Muscle layer of duodenum (tissue), 2 donors: ENCODE measurements at regions not wholly inside any gene's neighbourhood (a gene's known extent, or its start where the extent isn't known, plus 50 kb on each side); places are given as distances from the start of the nearest gene placed in this dataset.

Experiments
- H3K27ac ChIP-seq: one replicate; pipeline ENCODE4 v1.7.0; 2013; ENCODE audit warnings: mild to moderate bottlenecking, low read length
- H3K27me3 ChIP-seq: one replicate; pipeline ENCODE4 v1.7.0; 2013; ENCODE audit warnings: low read depth, mild to moderate bottlenecking, control low read depth, low read length
- H3K36me3 ChIP-seq, 2 donors: one replicate each; pipeline ENCODE4 v1.7.0; 2013; ENCODE audit warnings: low read length in 2 of 2, control low read depth in 1 of 2, mild to moderate bottlenecking in 1 of 2; ENCODE audit not compliant: insufficient read depth in 2 of 2, control insufficient read depth in 1 of 2
- H3K4me1 ChIP-seq, 2 donors: one replicate each; pipeline ENCODE4 v1.7.0; 2013; ENCODE audit warnings: low read length in 2 of 2, mild to moderate bottlenecking in 2 of 2, control low read depth in 1 of 2, moderate library complexity in 1 of 2; ENCODE audit not compliant: insufficient read depth in 2 of 2, control insufficient read depth in 1 of 2
- H3K4me3 ChIP-seq, 2 donors: one replicate each; pipeline ENCODE4 v1.7.0; 2013; ENCODE audit warnings: low read length in 2 of 2, low read depth in 1 of 2, mild to moderate bottlenecking in 1 of 2
- H3K9me3 ChIP-seq, 2 donors: one replicate each; pipeline ENCODE4 v1.7.0; 2013; ENCODE audit warnings: low read length in 2 of 2, control low read depth in 1 of 2, mild to moderate bottlenecking in 1 of 2; ENCODE audit not compliant: control insufficient read depth in 1 of 2
- donor health status: healthy.

- Histone ChIP-seq H3K27me3 (no peaks in the 10 kb centered on the region), H3K36me3 (no peaks in the 10 kb centered on the region), H3K9me3 (no peaks in the 10 kb centered on the region), H3K27ac (no peak overlapping the region), H3K4me3 (no peak overlapping the region), H3K4me1 (no peaks in the 10 kb centered on the region)
Measured at GRCh38 chr4:164461901-164462300, 292.0 kb upstream of the SMIM31 start.

GRCh38 chr4:164462471-164462870 is 291.5 kb upstream of the SMIM31 start:
- Histone ChIP-seq H3K27me3 (no peaks in the 10 kb centered on the region), H3K36me3 (no peaks in the 10 kb centered on the region), H3K4me1 (no peaks in the 10 kb centered on the region), H3K27ac (no peak overlapping the region), H3K4me3 (no peak overlapping the region), H3K9me3 (no peaks in the 10 kb centered on the region)

GRCh38 chr4:164464313-164464712 is 289.6 kb upstream of the SMIM31 start:
- Histone ChIP-seq H3K4me1 (no peaks in the 10 kb centered on the region), H3K27ac (no peak overlapping the region), H3K9me3 (no peaks in the 10 kb centered on the region), H3K36me3 (no peaks in the 10 kb centered on the region), H3K4me3 (no peak overlapping the region), H3K27me3 (no peaks in the 10 kb centered on the region)

- no peak overlapping the region for H3K27ac ChIP-seq
- no peaks in the 10 kb centered on the region for H3K4me1 ChIP-seq
- H3K4me3 ChIP-seq, result no peak overlapping the region
- no peaks in the 10 kb centered on the region for H3K27me3 ChIP-seq
- H3K36me3 ChIP-seq, result no peaks in the 10 kb centered on the region
- no peaks in the 10 kb centered on the region for H3K9me3 ChIP-seq
Measured at GRCh38 chr4:164467493-164467892, 286.4 kb upstream of the SMIM31 start.

GRCh38 chr4:164481306-164482091 is 272.4 kb upstream of the SMIM31 start:
- H3K4me1 ChIP-seq, result no peaks in the 10 kb centered on the region
- no peaks in the 10 kb centered on the region for H3K36me3 ChIP-seq
- no peak overlapping the region for H3K4me3 ChIP-seq
- no peaks in the 10 kb centered on the region for H3K9me3 ChIP-seq
- no peak overlapping the region for H3K27ac ChIP-seq
- H3K27me3 ChIP-seq, result no peaks in the 10 kb centered on the region

- no peaks in the 10 kb centered on the region for H3K27me3 ChIP-seq
- H3K4me1 ChIP-seq, result no peaks in the 10 kb centered on the region
- no peak overlapping the region for H3K27ac ChIP-seq
- no peaks in the 10 kb centered on the region for H3K9me3 ChIP-seq
- H3K36me3 ChIP-seq, result no peaks in the 10 kb centered on the region
- no peak overlapping the region for H3K4me3 ChIP-seq
Measured at GRCh38 chr4:164482092-164482404, 271.9 kb upstream of the SMIM31 start.

- H3K36me3 ChIP-seq, result no peaks in the 10 kb centered on the region
- no peaks in the 10 kb centered on the region for H3K27me3 ChIP-seq
- H3K4me1 ChIP-seq, result no peaks in the 10 kb centered on the region
- H3K9me3 ChIP-seq, result no peaks in the 10 kb centered on the region
- H3K4me3 ChIP-seq, result no peak overlapping the region
- H3K27ac ChIP-seq, result no peak overlapping the region
Measured at GRCh38 chr4:164482758-164483157, 271.2 kb upstream of the SMIM31 start.

GRCh38 chr4:164483711-164484110 is 270.2 kb upstream of the SMIM31 start:
- H3K36me3 ChIP-seq, result no peaks in the 10 kb centered on the region
- no peak overlapping the region for H3K27ac ChIP-seq
- H3K4me1 ChIP-seq, result no peaks in the 10 kb centered on the region
- no peaks in the 10 kb centered on the region for H3K27me3 ChIP-seq
- peak overlapping the region in 1 of 2 donors; percentile 13 for H3K4me3 ChIP-seq
- no peaks in the 10 kb centered on the region for H3K9me3 ChIP-seq

- H3K27ac ChIP-seq, result no peak overlapping the region
- no peaks in the 10 kb centered on the region for H3K36me3 ChIP-seq
- no peaks in the 10 kb centered on the region for H3K4me1 ChIP-seq
- no peaks in the 10 kb centered on the region for H3K9me3 ChIP-seq
- H3K4me3 ChIP-seq, result no peak overlapping the region
- H3K27me3 ChIP-seq, result no peaks in the 10 kb centered on the region
Measured at GRCh38 chr4:164484551-164484950, 269.4 kb upstream of the SMIM31 start.

- H3K4me3 ChIP-seq, result no peak overlapping the region
- H3K27ac ChIP-seq, result no peak overlapping the region
- H3K27me3 ChIP-seq, result no peaks in the 10 kb centered on the region
- H3K36me3 ChIP-seq, result no peaks in the 10 kb centered on the region
- H3K4me1 ChIP-seq, result no peaks in the 10 kb centered on the region
- no peaks in the 10 kb centered on the region for H3K9me3 ChIP-seq
Measured at GRCh38 chr4:164485136-164485535, 268.8 kb upstream of the SMIM31 start.

- Histone ChIP-seq H3K9me3 (peaks cover 0 to 3% of the 10 kb centered on the region in 2 donors), H3K36me3 (no peaks in the 10 kb centered on the region), H3K4me3 (no peak overlapping the region), H3K4me1 (no peaks in the 10 kb centered on the region), H3K27me3 (no peaks in the 10 kb centered on the region), H3K27ac (no peak overlapping the region)
Measured at GRCh38 chr4:164488114-164488513, 265.8 kb upstream of the SMIM31 start.

GRCh38 chr4:164501074-164501473 is 252.9 kb upstream of the SMIM31 start:
- no peaks in the 10 kb centered on the region for H3K4me1 ChIP-seq
- H3K27me3 ChIP-seq, result no peaks in the 10 kb centered on the region
- H3K27ac ChIP-seq, result no peak overlapping the region
- H3K36me3 ChIP-seq, result no peaks in the 10 kb centered on the region
- no peaks in the 10 kb centered on the region for H3K9me3 ChIP-seq
- H3K4me3 ChIP-seq, result no peak overlapping the region
